ENCODE measurements at regions not wholly inside any gene's neighbourhood (a gene's known extent, or its start where the extent isn't known, plus 50 kb on each side); places are given as distances from the start of the nearest gene placed in this dataset.

DNA sequence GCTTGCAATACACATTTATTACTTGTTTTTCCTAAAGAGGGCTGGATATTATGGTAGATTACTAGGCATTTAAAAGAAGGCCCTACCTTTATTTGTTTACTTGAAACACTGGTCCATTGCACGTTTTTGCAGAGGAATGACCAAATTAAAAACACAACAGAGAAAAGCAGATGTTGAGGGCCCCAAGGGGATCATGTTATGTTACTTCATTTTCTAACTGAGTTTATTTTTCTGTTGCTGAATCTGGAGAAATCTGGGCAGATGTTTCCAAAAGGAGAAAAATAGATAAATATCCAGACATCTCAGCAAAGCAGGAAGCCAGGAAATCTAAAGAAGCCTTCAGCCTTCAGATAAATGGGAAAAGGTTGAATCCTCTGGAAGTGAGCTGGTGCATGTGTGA, 353.0 kb downstream of the NDFIP2 start:
- no peak for TF ChIP-seq GATA2 (IDR thresholded peaks at IDR 0.05; ENCODE audit: low read depth, low read length)
- TF ChIP-seq GATA3 (IDR thresholded peaks at IDR 0.05; ENCODE audit: low read depth, low read length) = no peak
